ENCODE measurements at regions not wholly inside any gene's neighbourhood (a gene's known extent, or its start where the extent isn't known, plus 50 kb on each side); places are given as distances from the start of the nearest gene placed in this dataset.

- Histone ChIP-seq H3K36me3 (no peaks in the 10 kb centered on the region), H3K9me3 (no peaks in the 10 kb centered on the region), H3K27ac (replicated peaks in 1 of 4) (no peak overlapping the region), H3K4me3 (no peak overlapping the region), H3K4me1 (no peaks in the 10 kb centered on the region), H3K27me3 (no peaks in the 10 kb centered on the region)
- no peak for TF ChIP-seq POLR2A (IDR thresholded peaks at IDR 0.05; ENCODE audit: low read depth)
- no peak for TF ChIP-seq EP300 (IDR thresholded peaks at IDR 0.05)
- no peak for TF ChIP-seq POLR2AphosphoS5 (IDR thresholded peaks at IDR 0.05)
- TF ChIP-seq, protein P1, sequence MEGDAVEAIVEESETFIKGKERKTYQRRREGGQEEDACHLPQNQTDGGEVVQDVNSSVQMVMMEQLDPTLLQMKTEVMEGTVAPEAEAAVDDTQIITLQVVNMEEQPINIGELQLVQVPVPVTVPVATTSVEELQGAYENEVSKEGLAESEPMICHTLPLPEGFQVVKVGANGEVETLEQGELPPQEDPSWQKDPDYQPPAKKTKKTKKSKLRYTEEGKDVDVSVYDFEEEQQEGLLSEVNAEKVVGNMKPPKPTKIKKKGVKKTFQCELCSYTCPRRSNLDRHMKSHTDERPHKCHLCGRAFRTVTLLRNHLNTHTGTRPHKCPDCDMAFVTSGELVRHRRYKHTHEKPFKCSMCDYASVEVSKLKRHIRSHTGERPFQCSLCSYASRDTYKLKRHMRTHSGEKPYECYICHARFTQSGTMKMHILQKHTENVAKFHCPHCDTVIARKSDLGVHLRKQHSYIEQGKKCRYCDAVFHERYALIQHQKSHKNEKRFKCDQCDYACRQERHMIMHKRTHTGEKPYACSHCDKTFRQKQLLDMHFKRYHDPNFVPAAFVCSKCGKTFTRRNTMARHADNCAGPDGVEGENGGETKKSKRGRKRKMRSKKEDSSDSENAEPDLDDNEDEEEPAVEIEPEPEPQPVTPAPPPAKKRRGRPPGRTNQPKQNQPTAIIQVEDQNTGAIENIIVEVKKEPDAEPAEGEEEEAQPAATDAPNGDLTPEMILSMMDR (IDR thresholded peaks at IDR 0.05): no peak
- no peak for DNase-seq (ENCODE audit: extremely low spot score)
- WGBS: 92% methylated on average over 4 of the region's 4 CpGs
- intact Hi-C loops (cut with DNase I): no loop called here
Observed at GRCh38 chr14:51473351-51473750, 178.4 kb upstream of the FRMD6 start.

DNA sequence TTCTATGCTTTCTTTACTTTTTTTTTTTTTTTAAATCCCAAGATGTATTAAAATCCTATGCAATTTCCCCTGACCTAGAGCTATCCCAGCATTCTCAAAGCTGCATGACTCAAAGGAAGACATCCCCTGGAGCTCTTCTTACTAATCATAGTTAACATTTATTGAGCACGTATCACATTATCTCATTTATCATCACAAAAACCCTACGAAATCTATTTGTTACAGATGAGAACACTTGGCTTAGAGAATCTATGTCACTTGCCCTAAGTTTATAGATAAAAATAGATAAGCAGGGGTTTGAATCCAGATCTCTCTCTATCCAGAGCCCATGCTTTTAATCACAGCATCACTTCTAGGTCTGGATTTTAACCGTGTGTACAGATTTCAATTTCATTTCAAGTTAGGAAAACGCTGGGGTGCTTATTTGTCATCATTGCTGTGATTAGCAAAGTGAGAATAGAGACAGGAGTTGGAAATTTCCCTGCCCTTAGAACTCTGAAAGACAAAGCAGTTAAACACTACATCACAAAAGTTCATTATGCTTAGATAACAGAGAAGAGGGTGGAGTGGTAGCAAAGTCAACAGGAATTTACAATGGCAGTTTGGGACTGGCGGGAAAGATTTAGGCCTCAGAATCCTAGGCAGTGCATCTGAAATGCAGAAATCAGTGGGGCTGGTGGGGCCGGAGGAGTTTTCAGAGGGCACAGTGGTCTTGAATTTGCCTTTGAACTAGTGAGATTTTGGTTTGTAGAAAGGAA lies 177.7 kb upstream of the FRMD6 start:
- intact Hi-C loops (cut with DNase I): no loop called here
- DNase-seq (ENCODE audit: extremely low spot score): no peak
- TF ChIP-seq POLR2A (IDR thresholded peaks at IDR 0.05; ENCODE audit: low read depth) (no peak), EP300 (IDR thresholded peaks at IDR 0.05) (no peak), POLR2AphosphoS5 (IDR thresholded peaks at IDR 0.05) (no peak)
- TF ChIP-seq, protein P1 (IDR thresholded peaks at IDR 0.05): no peak
- Histone ChIP-seq H3K9me3 (no peaks in the 10 kb centered on the region), H3K27ac (replicated peaks in 1 of 4) (no peak overlapping the region), H3K27me3 (no peaks in the 10 kb centered on the region), H3K4me1 (peaks cover 0 to under 1% (median 0%) of the 10 kb centered on the region in 4 donors), H3K4me3 (no peak overlapping the region), H3K36me3 (no peaks in the 10 kb centered on the region)
- WGBS: 87% methylated on average over 6 of the region's 6 CpGs

GRCh38 chr14:51474854-51475253 lies 176.9 kb upstream of the FRMD6 start:
- Histone ChIP-seq H3K27ac (replicated peaks in 1 of 4) (no peak overlapping the region), H3K9me3 (no peaks in the 10 kb centered on the region), H3K27me3 (no peaks in the 10 kb centered on the region), H3K36me3 (no peaks in the 10 kb centered on the region), H3K4me1 (peaks cover 4 to 9% (median 8%) of the 10 kb centered on the region in 4 donors), H3K4me3 (no peak overlapping the region)
- intact Hi-C loops (cut with DNase I): no loop called here
- no peak for DNase-seq (ENCODE audit: extremely low spot score)
- no peak for TF ChIP-seq POLR2AphosphoS5 (IDR thresholded peaks at IDR 0.05)
- TF ChIP-seq, protein P1 (IDR thresholded peaks at IDR 0.05): no peak
- no peak for TF ChIP-seq EP300 (IDR thresholded peaks at IDR 0.05)
- TF ChIP-seq POLR2A (IDR thresholded peaks at IDR 0.05; ENCODE audit: low read depth): no peak

- H3K9me3 ChIP-seq: no peaks in the 10 kb centered on the region
- no peak for DNase-seq (ENCODE audit: extremely low spot score)
- intact Hi-C loops (cut with DNase I): no loop called here
- H3K36me3 ChIP-seq: no peaks in the 10 kb centered on the region
- TF ChIP-seq EP300 (IDR thresholded peaks at IDR 0.05) (no peak), POLR2A (IDR thresholded peaks at IDR 0.05; ENCODE audit: low read depth) (no peak), POLR2AphosphoS5 (IDR thresholded peaks at IDR 0.05) (no peak)
- TF ChIP-seq, protein P1 (IDR thresholded peaks at IDR 0.05): no peak
- no peak overlapping the region for H3K4me3 ChIP-seq
- H3K27me3 ChIP-seq: no peaks in the 10 kb centered on the region
- 71% methylated on average over 4 of the region's 4 CpGs for WGBS
- peaks cover 4 to 14% (median 12%) of the 10 kb centered on the region in 4 donors for H3K4me1 ChIP-seq
- H3K27ac ChIP-seq (replicated peaks in 1 of 4): no peak overlapping the region
Observed at GRCh38 chr14:51478175-51478621, 173.5 kb upstream of the FRMD6 start.

All from esophagus muscularis mucosa (tissue), 4 donors.